ENCODE measurements at regions not wholly inside any gene's neighbourhood (a gene's known extent, or its start where the extent isn't known, plus 50 kb on each side); places are given as distances from the start of the nearest gene placed in this dataset.

DNA sequence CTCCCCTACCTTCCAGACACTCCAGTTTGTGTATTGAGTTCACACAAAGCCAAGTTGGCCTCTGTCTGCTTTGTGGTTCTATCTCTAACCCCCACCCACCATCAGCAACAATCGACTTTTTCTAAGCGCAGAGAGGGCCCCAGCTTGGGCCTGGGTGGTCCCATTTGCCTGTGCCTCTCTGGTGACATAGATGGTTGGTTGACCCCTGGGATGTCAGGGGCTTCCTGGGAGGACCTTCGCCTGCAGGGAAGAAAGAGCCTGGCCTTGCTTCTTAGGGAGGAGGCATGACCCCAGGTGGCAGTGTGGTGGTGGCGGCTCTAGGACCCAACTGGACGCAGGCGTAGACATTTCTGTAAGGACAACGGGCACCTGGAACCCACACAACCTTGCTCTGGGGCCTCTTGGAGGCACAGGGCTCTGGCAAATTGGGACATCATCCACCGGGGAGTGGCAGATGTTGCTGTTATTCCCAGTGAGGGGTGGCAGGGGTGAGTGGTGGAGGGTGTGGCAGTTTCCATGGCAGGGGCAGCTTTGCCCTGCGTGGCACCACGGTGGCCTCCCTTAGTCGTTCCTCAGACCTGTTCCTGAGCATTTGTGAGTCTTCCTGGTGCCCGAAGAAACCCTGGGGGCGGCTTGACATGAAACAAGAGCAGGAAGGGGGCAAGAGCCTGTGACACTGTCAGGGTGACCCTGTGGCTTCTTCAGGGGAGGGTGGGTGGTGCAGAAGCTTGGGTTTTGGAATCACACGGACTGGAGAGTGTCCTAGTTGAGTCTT is 171.0 kb upstream of the IER5L start:
- no peak overlapping the region for H3K27ac ChIP-seq (ENCODE audit: insufficient read depth, low read length)
- no peaks in the 10 kb centered on the region for H3K36me3 ChIP-seq (ENCODE audit: control insufficient read depth, insufficient read depth, low read length)
- no peaks in the 10 kb centered on the region for H3K79me2 ChIP-seq (ENCODE audit: control insufficient read depth, insufficient read depth, low read length)
- H3K4me1 ChIP-seq (ENCODE audit: control insufficient read depth, extremely low read depth, insufficient read depth, low read length) = peaks cover 4% of the 10 kb centered on the region
- DNase-seq (ENCODE audit: low read depth in 2 of 2) = no peak
- no peaks in the 10 kb centered on the region for H3K9me3 ChIP-seq (ENCODE audit: control insufficient read depth, insufficient read depth, low read depth, low read length)
- TF ChIP-seq, protein P1, sequence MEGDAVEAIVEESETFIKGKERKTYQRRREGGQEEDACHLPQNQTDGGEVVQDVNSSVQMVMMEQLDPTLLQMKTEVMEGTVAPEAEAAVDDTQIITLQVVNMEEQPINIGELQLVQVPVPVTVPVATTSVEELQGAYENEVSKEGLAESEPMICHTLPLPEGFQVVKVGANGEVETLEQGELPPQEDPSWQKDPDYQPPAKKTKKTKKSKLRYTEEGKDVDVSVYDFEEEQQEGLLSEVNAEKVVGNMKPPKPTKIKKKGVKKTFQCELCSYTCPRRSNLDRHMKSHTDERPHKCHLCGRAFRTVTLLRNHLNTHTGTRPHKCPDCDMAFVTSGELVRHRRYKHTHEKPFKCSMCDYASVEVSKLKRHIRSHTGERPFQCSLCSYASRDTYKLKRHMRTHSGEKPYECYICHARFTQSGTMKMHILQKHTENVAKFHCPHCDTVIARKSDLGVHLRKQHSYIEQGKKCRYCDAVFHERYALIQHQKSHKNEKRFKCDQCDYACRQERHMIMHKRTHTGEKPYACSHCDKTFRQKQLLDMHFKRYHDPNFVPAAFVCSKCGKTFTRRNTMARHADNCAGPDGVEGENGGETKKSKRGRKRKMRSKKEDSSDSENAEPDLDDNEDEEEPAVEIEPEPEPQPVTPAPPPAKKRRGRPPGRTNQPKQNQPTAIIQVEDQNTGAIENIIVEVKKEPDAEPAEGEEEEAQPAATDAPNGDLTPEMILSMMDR (conservative IDR thresholded peaks at IDR 0.05 in 1 of 2, IDR thresholded peaks at IDR 0.05 in 1 of 2; ENCODE audit: low read depth in 1 of 2, low read length in 2 of 2) = no peak
- TF ChIP-seq EZH2 (IDR thresholded peaks at IDR 0.05; ENCODE audit: low read length, missing control alignments) = no peak
- H3K9ac ChIP-seq (ENCODE audit: insufficient read depth, low read length) = no peak overlapping the region
- no peak overlapping the region for H2AFZ ChIP-seq (ENCODE audit: low read length)
- no peaks in the 10 kb centered on the region for H3K27me3 ChIP-seq (ENCODE audit: control insufficient read depth, insufficient read depth, low read length)
- H3K4me3 ChIP-seq (replicated peaks in 1 of 4; ENCODE audit: control extremely low read depth in 1 of 4, insufficient read depth in 1 of 4, low read depth in 3 of 4, low read length in 4 of 4) = no peak overlapping the region
- no peak overlapping the region for H3K4me2 ChIP-seq (ENCODE audit: extremely low read depth, insufficient read depth, low read length)
- H4K20me1 ChIP-seq (ENCODE audit: control insufficient read depth, extremely low read depth, insufficient read depth, low read length) = no peaks in the 10 kb centered on the region

DNA sequence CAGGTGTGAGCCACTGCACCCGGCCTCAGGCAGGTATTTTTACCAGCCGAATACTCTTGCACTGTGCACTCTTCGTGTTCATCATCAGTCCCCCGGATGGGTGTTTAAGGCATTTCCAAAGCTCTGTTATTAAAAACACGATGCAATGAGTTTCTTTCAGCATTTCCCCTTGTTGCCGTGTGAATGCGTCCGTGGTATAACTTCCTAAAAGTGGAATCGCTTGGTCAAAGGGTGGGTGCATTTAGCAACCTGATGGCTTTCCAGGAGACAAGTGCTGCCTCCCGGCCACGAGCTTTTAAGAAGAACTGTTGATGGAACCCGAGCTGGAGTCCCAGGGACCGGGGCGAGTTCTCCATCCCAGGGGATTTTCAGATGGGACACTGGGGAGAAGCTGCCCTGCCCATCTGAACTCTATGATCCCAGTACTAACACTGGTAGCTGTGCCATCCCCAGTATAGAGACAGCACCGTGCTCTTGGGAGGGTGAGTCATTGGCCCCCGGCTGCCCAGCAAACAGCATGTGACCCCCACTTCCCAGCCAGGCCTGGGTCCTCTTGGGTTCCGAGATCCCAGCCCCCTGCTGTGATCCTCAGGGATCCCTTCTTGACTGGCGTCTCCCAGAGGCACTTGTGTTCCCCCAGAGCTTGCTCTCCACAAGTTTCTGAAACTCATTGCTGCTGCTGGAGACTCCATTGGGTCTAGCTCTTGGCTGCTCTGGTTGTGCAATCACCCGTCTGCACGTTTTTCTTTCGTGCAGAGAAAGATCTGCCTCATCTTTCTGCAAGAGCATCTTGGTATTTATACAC is 169.5 kb upstream of the IER5L start:
- Histone ChIP-seq H3K4me2 (ENCODE audit: extremely low read depth, insufficient read depth, low read length) (no peak overlapping the region), H3K36me3 (ENCODE audit: control insufficient read depth, insufficient read depth, low read length) (no peaks in the 10 kb centered on the region), H3K9ac (ENCODE audit: insufficient read depth, low read length) (no peak overlapping the region), H3K4me3 (replicated peaks in 1 of 4; ENCODE audit: control extremely low read depth in 1 of 4, insufficient read depth in 1 of 4, low read depth in 3 of 4, low read length in 4 of 4) (no peak overlapping the region), H3K9me3 (ENCODE audit: control insufficient read depth, insufficient read depth, low read depth, low read length) (no peaks in the 10 kb centered on the region), H3K79me2 (ENCODE audit: control insufficient read depth, insufficient read depth, low read length) (no peaks in the 10 kb centered on the region), H3K4me1 (ENCODE audit: control insufficient read depth, extremely low read depth, insufficient read depth, low read length) (no peaks in the 10 kb centered on the region), H3K27me3 (ENCODE audit: control insufficient read depth, insufficient read depth, low read length) (no peaks in the 10 kb centered on the region), H4K20me1 (ENCODE audit: control insufficient read depth, extremely low read depth, insufficient read depth, low read length) (no peaks in the 10 kb centered on the region), H2AFZ (ENCODE audit: low read length) (no peak overlapping the region), H3K27ac (ENCODE audit: insufficient read depth, low read length) (no peak overlapping the region)
- peak in 1 of 2 donors; percentile 48 for DNase-seq (ENCODE audit: low read depth in 2 of 2)
- no peak for TF ChIP-seq EZH2 (IDR thresholded peaks at IDR 0.05; ENCODE audit: low read length, missing control alignments)
- TF ChIP-seq, protein P1 (conservative IDR thresholded peaks at IDR 0.05 in 1 of 2, IDR thresholded peaks at IDR 0.05 in 1 of 2; ENCODE audit: low read depth in 1 of 2, low read length in 2 of 2) = no peak

DNA sequence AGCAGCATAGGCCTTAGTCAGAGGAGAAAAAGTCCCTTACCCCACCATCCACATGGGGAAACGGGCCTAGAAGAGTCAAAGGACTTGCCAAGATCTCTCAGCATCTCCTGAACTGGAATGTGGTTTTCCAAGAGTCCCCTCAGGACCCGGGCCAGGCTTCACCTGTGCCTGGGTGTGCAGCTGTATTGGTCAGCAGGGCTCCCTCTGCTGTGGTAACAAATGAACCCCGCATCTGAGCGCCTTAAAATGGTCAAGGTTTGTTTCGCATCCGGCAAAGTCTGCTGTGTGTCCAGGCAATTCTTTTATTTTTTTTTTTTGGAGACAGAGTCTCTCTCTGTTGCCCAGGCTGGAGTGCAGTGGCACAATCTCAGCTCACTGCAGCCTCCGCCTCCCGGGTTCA is 168.0 kb upstream of the IER5L start:
- no peak overlapping the region for H2AFZ ChIP-seq (ENCODE audit: low read length)
- no peak for DNase-seq (ENCODE audit: low read depth in 2 of 2)
- no peaks in the 10 kb centered on the region for H3K4me1 ChIP-seq (ENCODE audit: control insufficient read depth, extremely low read depth, insufficient read depth, low read length)
- H3K4me2 ChIP-seq (ENCODE audit: extremely low read depth, insufficient read depth, low read length) = no peak overlapping the region
- no peaks in the 10 kb centered on the region for H3K9me3 ChIP-seq (ENCODE audit: control insufficient read depth, insufficient read depth, low read depth, low read length)
- H4K20me1 ChIP-seq (ENCODE audit: control insufficient read depth, extremely low read depth, insufficient read depth, low read length) = no peaks in the 10 kb centered on the region
- no peak overlapping the region for H3K9ac ChIP-seq (ENCODE audit: insufficient read depth, low read length)
- H3K79me2 ChIP-seq (ENCODE audit: control insufficient read depth, insufficient read depth, low read length) = no peaks in the 10 kb centered on the region
- TF ChIP-seq, protein P1 (conservative IDR thresholded peaks at IDR 0.05 in 1 of 2, IDR thresholded peaks at IDR 0.05 in 1 of 2; ENCODE audit: low read depth in 1 of 2, low read length in 2 of 2) = no peak
- no peak for TF ChIP-seq EZH2 (IDR thresholded peaks at IDR 0.05; ENCODE audit: low read length, missing control alignments)
- no peaks in the 10 kb centered on the region for H3K36me3 ChIP-seq (ENCODE audit: control insufficient read depth, insufficient read depth, low read length)
- no peak overlapping the region for H3K27ac ChIP-seq (ENCODE audit: insufficient read depth, low read length)
- no peaks in the 10 kb centered on the region for H3K27me3 ChIP-seq (ENCODE audit: control insufficient read depth, insufficient read depth, low read length)
- H3K4me3 ChIP-seq (replicated peaks in 1 of 4; ENCODE audit: control extremely low read depth in 1 of 4, insufficient read depth in 1 of 4, low read depth in 3 of 4, low read length in 4 of 4) = no peak overlapping the region

All from fibroblast of lung (primary cell).